NCI-H2171 treated with DMSO at 0.1 percent for 48 hours (cell line): ENCODE measurements at regions not wholly inside any gene's neighbourhood (a gene's known extent, or its start where the extent isn't known, plus 50 kb on each side); places are given as distances from the start of the nearest gene placed in this dataset.
A peak's percentile ranks its signal among the peaks of the same experiment; 100 is the strongest.

ENCODE experiments used
- DNase-seq: peaks from one replicate; lab custom pipeline; 2025; lab: John Stamatoyannopoulos, UW

- no peak for DNase-seq
These were observed 265.4 kb downstream of the FOXD2 start for GRCh38 chr1:47703156-47703825.

DNA sequence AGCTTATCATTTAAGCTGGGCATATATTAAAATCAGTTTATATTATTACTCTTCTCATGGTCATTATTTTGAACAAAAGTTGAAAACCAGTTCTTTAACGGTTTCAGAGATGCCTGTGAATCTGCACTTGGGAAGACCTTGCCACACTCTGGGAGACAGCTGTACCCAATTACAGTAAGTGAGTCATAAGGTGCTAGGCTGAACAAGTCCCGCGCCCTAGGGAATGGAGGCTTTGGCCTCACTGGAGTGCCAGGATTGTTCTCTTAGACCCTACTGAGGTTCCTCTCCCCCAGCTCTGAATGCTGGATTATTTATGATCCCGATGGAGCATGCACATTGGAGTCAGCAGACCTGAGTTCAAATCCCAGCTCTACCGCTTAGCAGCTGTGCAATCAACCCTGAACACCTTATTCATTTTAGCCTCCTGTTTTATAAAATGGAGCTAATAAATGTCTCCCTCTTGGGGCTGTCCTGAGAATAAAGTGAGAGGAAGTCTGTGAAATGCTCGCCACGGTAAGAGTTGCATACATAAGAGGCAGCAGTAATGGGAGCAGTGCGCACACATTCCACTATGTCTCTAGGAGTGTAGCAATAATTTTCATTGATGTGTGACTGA, 266.2 kb downstream of the FOXD2 start:
- DNase-seq, result no peak

DNA sequence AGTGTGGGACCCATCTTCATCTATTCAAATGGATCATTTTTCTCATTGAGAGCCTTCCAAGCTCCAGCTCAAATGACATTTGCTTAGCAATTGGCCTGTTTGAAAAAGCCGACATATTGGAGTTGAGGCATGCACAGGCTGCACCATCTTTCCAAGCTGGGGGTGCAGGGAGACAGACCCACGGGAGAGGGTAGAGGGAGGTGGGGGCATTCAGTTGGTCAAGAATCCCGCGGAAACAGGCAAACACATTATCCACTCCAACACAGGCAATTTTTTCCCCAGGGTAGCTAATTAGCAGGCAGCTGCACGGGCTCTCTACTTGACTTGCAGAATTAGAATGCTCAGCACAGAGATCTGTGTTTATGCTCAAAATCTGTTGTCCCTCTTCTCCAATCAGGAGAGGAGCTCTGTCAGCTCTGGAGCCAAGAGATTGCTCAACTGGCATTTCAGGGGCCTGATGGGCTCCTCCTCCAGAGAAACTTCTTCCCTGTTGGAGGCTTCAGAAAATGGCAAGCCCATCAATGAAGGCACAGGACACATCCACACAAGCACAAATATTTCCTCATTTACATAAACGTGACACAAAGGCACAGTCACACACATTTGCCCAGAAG, 267.8 kb downstream of the FOXD2 start:
- peak; percentile 23 for DNase-seq

DNA sequence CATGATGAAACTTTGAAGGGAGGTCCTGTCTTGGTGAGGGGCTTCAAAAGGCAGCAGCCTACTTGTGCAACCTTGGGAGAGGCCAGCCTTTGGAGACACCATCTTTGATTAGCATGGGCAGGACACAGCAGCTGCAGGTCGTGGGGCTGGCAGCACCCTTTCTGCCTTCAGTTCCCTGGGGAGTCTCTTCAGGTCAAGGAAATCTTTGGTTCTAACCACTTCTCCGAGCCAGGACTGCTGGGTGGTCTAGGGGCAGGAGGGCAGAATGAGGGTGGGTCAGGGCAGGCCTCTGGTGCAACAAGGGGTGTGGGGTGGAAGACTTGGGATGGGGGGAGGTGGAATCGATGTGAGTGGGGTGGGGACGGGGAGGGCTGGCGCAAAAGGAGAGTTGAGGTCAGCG, 269.7 kb downstream of the FOXD2 start:
- DNase-seq, result no peak

- DNase-seq, result no peak
These were observed 270.2 kb downstream of the FOXD2 start for GRCh38 chr1:47708019-47708535.

DNA sequence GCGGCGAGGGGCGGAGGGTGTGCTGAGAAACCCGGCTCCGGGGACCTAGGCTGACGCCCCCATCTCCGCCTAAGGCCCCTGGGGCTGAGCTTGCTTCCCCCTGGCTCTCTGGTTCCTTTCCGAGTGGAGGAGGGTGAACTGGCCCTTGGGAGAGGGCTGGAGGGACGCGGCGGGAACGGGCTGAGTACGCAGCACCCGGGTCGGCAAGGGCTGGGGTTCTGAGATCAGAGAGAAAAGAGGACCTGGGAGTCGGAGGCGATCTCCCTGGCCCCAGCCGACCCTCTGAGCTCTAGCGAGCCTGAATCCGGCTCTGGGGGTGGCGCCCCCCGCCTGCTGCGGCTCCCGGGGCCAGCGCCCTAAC, 270.8 kb downstream of the FOXD2 start:
- DNase-seq, result no peak

DNA sequence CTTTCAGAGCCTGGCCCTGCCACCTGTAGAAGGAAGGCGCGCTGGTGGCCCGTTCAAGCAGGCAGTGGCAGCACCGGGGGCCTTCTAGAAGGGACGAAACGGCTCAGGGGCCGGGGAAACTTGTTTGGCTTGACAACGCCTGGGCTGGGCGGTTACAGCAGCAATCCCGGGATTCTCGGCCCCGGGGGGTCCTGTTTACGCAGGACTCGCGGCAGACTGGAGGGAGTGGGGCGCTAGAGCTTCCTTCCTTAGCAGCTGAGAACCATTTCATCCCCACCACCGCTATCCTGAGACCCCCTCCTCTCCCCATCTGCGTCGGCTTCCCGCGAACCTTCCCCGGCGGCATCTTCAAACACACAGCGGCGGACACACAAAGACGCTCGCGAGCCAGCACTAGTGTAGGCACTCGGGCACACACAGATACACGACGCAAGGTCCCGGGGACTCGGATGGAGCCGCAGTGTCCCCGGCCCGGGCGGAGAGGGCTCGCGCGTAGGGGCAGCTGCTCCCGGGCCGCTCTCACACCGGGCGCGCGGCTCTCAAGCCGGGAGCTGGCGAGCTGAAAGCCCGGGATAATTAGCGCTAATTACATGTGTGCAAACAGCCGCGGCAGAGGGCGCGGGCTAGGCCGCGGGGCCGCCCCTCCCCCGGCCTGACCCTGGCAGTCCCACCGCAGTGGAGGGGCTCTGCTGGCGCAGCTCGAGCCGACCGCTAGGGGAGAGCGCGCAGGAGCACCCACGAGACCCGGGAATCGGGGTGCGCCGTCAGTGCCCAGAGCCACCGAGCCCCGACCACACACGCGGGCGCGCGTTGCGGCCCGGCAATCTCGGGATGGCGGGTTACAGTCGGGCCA, 271.4 kb downstream of the FOXD2 start:
- DNase-seq, result peak; percentile 65

GRCh38 chr1:47709872-47710231, 272.0 kb downstream of the FOXD2 start:
- DNase-seq, result peak; percentile 50

DNA sequence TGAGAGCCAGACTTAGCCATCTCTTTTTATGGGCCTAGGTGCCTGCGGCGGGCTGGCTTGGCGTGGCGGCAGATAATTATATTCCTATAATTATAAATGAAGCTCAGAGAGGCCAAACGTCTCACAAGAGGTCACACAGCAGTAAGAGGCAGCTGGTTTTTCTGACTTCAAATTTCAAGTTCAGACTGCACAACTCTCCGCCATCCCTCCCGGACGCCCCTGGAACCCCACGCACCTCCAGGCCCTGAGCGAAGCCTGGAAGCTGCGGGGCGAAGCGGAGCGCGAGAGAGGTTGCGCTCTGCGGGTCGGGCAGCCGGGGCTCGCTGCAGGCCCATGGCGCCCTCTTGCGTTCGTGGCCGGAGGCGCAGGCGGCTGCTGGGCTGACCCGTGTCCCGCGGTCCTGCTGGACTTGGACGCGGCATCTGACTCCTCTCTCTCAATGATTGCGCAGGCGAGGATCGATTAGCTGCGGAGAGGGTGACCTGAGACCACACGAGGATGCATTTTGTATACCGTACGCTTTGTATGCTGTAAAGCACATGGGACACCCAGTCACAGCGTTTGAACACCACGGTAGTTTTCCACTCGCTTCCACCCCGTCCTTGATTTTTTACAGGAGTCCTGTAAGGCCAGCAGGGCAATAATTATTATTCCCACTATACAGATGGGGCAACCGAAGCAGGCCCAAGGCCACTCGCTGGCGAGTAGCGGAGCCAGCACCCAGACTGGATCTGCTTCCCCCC, 272.7 kb downstream of the FOXD2 start:
- peak; percentile 62 for DNase-seq
